ENCODE measurements at regions not wholly inside any gene's neighbourhood (a gene's known extent, or its start where the extent isn't known, plus 50 kb on each side); places are given as distances from the start of the nearest gene placed in this dataset.
"Not testable (repeated sequence)": the region's sequence is repeated elsewhere in the genome, so short reads cannot be mapped to it uniquely, and the experiment has no call there.

DNA sequence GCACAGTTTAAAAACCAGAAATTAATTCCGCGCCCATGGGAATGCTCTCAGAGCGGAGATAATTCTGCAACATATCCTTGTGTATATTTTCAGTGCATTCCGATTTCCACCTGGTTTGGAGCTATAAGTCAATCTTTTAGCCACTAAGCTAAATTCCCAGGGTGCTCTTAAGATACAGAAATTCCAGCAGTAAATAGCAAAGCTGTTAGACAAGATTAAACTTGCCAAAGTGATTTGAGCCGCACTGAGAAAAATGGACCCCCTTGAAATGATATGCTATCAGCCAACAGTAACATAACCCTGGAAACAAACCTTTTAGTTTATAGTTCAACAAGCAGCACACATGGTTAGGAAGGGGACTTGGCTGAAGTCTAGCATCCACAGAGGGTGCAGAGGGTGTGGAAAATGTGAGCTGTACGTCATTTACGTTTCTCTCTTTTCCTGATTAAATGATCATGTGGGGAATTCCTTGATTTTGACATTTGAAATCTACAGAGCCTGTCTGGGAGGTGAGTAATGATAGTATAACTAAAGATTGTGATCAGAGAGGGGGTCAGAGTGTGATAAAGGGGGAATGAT, 99.8 kb upstream of the COPS8 start:
- Mint-ChIP-seq H3K36me3 (no peaks in the 10 kb centered on the region), H3K27ac (no peak overlapping the region), H3K4me3 (no peak overlapping the region), H3K9me3 (no peaks in the 10 kb centered on the region), H3K4me1 (ENCODE audit: low read depth in 2 of 2) (no peaks in the 10 kb centered on the region), H3K27me3 (peaks cover 24 to 30% of the 10 kb centered on the region in 2 donors)
- no peak for ATAC-seq
- DNase-seq (ENCODE audit: low spot score) = peak; percentile 5

GRCh38 chr2:236986524-236987330, 99.0 kb upstream of the COPS8 start:
- Mint-ChIP-seq H3K27ac (no peak overlapping the region), H3K9me3 (no peaks in the 10 kb centered on the region), H3K36me3 (no peaks in the 10 kb centered on the region), H3K27me3 (peaks cover 24 to 37% of the 10 kb centered on the region in 2 donors), H3K4me3 (no peak overlapping the region), H3K4me1 (ENCODE audit: low read depth in 2 of 2) (no peaks in the 10 kb centered on the region)
- DNase-seq (ENCODE audit: low spot score) (peak; percentile 29), ATAC-seq (no peak)

DNA sequence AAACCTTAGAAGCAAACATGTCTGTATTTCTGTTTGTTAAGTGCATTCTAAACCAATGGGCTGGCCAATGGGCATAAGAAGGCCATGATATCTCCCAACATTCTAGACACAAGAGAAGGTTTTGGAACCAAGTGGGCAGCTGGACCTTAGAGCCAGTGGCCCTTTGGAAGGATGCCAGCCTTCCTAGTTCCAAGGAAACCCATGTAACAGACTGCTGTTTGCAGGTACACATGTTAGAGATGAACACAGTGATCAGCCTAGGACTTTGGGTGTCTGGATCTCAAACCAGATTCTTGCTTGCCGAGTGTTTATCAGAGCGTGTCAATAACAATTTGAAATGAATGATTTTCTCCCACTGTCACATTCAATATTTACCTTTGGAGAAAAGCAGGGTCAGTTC, 97.5 kb upstream of the COPS8 start:
- Mint-ChIP-seq H3K9me3 (no peaks in the 10 kb centered on the region), H3K27me3 (peaks cover 29 to 48% of the 10 kb centered on the region in 2 donors), H3K4me3 (no peak overlapping the region), H3K4me1 (ENCODE audit: low read depth in 2 of 2) (no peaks in the 10 kb centered on the region), H3K36me3 (no peaks in the 10 kb centered on the region), H3K27ac (no peak overlapping the region)
- DNase-seq (ENCODE audit: low spot score) = peak; percentile 1
- no peak for ATAC-seq

DNA sequence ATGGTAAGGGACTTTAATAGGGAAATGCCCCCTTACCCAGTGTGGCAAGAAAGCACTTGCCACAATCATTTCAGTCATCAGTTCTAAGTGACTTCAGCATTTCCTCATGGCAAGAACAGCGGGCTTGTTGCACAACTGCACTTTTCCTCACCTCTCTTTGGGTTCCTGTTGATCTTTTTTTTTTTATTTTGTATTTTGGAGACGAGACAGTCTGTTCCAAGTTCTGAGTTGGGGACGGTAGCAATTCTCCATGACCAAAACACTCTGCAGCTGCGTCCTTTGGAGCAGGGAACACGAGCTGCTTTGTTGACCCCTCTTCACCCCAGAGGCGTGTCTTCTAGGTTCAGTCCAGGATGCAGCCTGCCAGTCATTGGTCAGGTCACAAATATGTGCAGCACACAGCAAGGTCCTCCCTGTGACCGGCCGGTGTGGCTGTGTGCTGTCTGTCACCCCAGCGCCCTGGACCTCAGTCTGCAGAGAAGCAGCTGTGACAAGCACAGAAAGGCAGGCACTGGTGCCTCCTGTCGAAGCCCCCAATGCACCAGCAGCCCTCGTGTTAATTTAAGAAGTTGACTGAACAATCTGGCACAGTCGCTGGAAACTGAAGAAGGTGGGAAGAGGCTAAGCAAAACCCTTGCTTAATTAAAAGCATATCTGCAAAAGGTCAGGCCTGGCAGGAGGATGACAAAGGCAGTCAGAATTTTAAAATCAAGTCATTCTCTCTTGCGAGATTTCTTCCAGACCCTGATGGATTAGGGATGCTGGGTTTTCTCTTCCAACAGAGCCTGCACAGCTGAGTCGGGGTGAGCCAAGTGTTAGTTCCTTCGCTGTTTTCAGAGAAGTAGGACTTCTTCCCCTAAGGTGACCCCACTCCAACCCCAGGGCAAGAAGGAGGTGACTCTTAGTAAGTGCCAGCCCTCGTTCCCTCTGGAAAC, 96.7 kb upstream of the COPS8 start:
- ATAC-seq (no peak), DNase-seq (ENCODE audit: low spot score) (peak; percentile 44)
- no peak overlapping the region for H3K27ac Mint-ChIP-seq
- no peaks in the 10 kb centered on the region for H3K9me3 Mint-ChIP-seq
- H3K4me1 Mint-ChIP-seq (ENCODE audit: low read depth in 2 of 2) = no peaks in the 10 kb centered on the region
- H3K27me3 Mint-ChIP-seq = peaks cover 29 to 48% of the 10 kb centered on the region in 2 donors
- H3K36me3 Mint-ChIP-seq = no peaks in the 10 kb centered on the region
- no peak overlapping the region for H3K4me3 Mint-ChIP-seq

DNA sequence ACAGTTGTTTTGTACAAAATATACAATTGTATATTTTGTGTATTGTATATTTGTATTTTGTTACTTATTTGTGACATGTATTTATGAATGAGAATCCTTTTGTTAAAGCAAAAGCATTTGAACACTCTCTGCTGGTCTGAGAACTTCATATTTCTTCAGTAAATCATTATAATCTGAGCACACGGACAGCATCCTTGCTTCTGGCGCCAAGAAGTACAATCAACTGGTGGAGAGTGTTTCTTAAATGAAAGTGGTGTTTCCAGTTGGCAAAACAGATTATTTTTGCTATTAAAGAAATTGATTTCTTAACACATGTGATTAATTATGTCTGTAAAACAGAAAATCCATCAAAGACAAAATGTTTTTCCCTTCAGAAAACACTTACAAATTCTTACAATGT, 95.1 kb upstream of the COPS8 start:
- ATAC-seq = no peak
- Mint-ChIP-seq H3K4me1 (ENCODE audit: low read depth in 2 of 2) (no peaks in the 10 kb centered on the region), H3K9me3 (no peaks in the 10 kb centered on the region), H3K36me3 (no peaks in the 10 kb centered on the region), H3K27ac (no peak overlapping the region), H3K4me3 (no peak overlapping the region), H3K27me3 (peaks cover 26 to 47% of the 10 kb centered on the region in 2 donors)
- DNase-seq (ENCODE audit: low spot score) = no peak

- Mint-ChIP-seq H3K27me3 (peaks cover 31 to 48% of the 10 kb centered on the region in 2 donors), H3K27ac (no peak overlapping the region), H3K9me3 (no peaks in the 10 kb centered on the region), H3K4me3 (no peak overlapping the region), H3K4me1 (ENCODE audit: low read depth in 2 of 2) (no peaks in the 10 kb centered on the region), H3K36me3 (no peaks in the 10 kb centered on the region)
- ATAC-seq = no peak
- no peak for DNase-seq (ENCODE audit: low spot score)
Measured at GRCh38 chr2:236991874-236992273, 93.8 kb upstream of the COPS8 start.

GRCh38 chr2:236993286-236993685, 92.4 kb upstream of the COPS8 start:
- peaks cover 35 to 53% of the 10 kb centered on the region in 2 donors for H3K27me3 Mint-ChIP-seq

DNA sequence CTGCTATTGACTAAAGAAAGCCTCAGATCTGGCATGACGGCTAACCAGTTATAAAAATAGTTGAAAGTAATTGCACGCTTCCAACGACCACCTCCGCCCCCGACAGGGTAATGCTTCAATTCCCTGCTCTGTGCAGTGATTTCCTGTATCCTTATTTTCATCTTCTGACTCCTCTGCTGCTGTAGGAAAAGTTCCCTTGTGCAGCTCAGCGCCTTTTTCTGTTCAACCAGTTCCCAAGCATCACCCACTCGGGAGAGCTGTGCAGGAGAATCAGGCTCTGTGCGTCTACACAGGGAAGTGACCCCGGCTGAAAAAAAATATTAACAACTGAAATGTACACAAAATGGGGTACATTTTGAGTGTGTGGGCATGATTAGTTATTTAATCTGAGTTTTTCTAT, 91.3 kb upstream of the COPS8 start:
- H3K9me3 Mint-ChIP-seq = no peaks in the 10 kb centered on the region
- H3K27ac Mint-ChIP-seq = no peak overlapping the region
- DNase-seq (ENCODE audit: low spot score) = no peak
- H3K4me1 Mint-ChIP-seq (ENCODE audit: low read depth in 2 of 2) = no peaks in the 10 kb centered on the region
- H3K36me3 Mint-ChIP-seq = no peaks in the 10 kb centered on the region
- H3K4me3 Mint-ChIP-seq = no peak overlapping the region
- ATAC-seq = no peak
- H3K27me3 Mint-ChIP-seq = peaks cover 28 to 47% of the 10 kb centered on the region in 2 donors

More at GRCh38 chr2:236993286-236993685, 92.4 kb upstream of the COPS8 start:
- DNase-seq (ENCODE audit: low spot score) (no peak), ATAC-seq (no peak)
- Mint-ChIP-seq H3K27ac (no peak overlapping the region), H3K36me3 (no peaks in the 10 kb centered on the region), H3K4me3 (no peak overlapping the region), H3K9me3 (no peaks in the 10 kb centered on the region), H3K4me1 (ENCODE audit: low read depth in 2 of 2) (no peaks in the 10 kb centered on the region)

DNA sequence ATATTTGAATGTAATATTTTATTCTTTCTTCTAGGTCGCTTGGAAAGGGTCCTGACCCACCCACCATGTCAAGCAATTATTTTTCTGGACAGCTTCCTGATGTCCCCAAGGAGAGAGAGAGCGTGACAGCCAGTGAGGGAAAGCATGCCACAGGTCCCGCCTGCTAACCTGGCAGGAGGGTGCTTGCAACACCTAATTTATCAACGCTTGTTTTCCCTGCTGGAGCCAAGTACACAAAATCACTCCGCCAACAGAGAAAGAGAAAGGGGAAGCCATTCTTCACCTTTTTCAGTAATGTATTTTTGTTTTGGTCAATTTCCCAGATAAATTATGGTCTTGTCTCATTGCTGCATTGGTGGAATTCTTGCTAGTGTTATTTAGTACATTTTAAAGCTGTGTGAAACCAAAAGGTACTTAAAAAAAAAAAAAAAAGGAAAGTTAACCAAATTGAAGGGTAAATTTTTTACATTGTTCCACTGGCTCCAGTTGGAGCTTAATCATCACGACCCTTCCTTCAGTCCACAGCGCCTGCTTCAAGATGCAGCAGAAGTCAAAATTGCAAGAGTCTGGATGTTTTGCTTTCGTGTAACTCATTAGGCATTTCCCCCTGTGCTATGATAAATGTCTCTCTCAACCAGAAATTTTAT, 88.5 kb upstream of the COPS8 start:
- H3K4me1 Mint-ChIP-seq (ENCODE audit: low read depth in 2 of 2) = no peaks in the 10 kb centered on the region
- H3K36me3 Mint-ChIP-seq = no peaks in the 10 kb centered on the region
- H3K27me3 Mint-ChIP-seq = peaks cover 25 to 34% of the 10 kb centered on the region in 2 donors
- no peak overlapping the region for H3K4me3 Mint-ChIP-seq
- ATAC-seq = no peak
- no peaks in the 10 kb centered on the region for H3K9me3 Mint-ChIP-seq
- H3K27ac Mint-ChIP-seq = no peak overlapping the region
- DNase-seq (ENCODE audit: low spot score) = no peak

- Mint-ChIP-seq H3K27me3 (peaks cover 20 to 28% of the 10 kb centered on the region in 2 donors), H3K4me3 (no peak overlapping the region), H3K9me3 (no peaks in the 10 kb centered on the region), H3K4me1 (ENCODE audit: low read depth in 2 of 2) (no peaks in the 10 kb centered on the region), H3K36me3 (no peaks in the 10 kb centered on the region), H3K27ac (no peak overlapping the region)
- ATAC-seq (no peak), DNase-seq (ENCODE audit: low spot score) (no peak)
Measured at GRCh38 chr2:236998236-236998635, 87.5 kb upstream of the COPS8 start.

GRCh38 chr2:236998758-236999157, 86.9 kb upstream of the COPS8 start:
- H3K36me3 Mint-ChIP-seq = no peaks in the 10 kb centered on the region
- H3K27me3 Mint-ChIP-seq = peaks cover 20 to 28% of the 10 kb centered on the region in 2 donors
- no peaks in the 10 kb centered on the region for H3K9me3 Mint-ChIP-seq
- no peak for DNase-seq (ENCODE audit: low spot score)
- no peak for ATAC-seq
- no peak overlapping the region for H3K27ac Mint-ChIP-seq
- no peaks in the 10 kb centered on the region for H3K4me1 Mint-ChIP-seq (ENCODE audit: low read depth in 2 of 2)
- no peak overlapping the region for H3K4me3 Mint-ChIP-seq

DNA sequence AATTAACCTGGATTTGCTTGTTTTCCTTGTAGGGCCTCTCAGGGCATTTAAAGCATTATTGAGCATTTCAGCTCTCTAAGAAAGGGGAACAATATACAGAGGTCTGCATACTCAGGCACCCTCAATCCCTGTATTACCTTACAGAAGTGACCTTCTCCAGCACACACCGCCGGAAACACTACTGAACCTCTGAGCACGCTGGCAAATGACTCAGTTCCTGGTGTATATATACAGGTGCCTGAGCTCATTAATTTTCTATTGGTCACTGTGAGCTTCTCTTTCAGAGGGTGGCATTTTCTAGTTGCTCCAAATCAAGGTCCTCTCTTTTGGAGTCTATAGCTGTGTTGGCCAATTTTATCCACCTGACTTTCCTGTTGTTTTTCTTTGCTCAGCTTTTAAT, 85.2 kb upstream of the COPS8 start:
- no peak overlapping the region for H3K27ac Mint-ChIP-seq
- H3K9me3 Mint-ChIP-seq = no peaks in the 10 kb centered on the region
- H3K36me3 Mint-ChIP-seq = no peaks in the 10 kb centered on the region
- no peak overlapping the region for H3K4me3 Mint-ChIP-seq
- DNase-seq (ENCODE audit: low spot score) = no peak
- H3K27me3 Mint-ChIP-seq = peaks cover 27 to 39% of the 10 kb centered on the region in 2 donors
- ATAC-seq = no peak
- H3K4me1 Mint-ChIP-seq (ENCODE audit: low read depth in 2 of 2) = no peaks in the 10 kb centered on the region

GRCh38 chr2:237005341-237005740, 80.3 kb upstream of the COPS8 start:
- H3K27ac Mint-ChIP-seq; H3K9me3 Mint-ChIP-seq; H3K4me3 Mint-ChIP-seq; H3K36me3 Mint-ChIP-seq; H3K4me1 Mint-ChIP-seq (ENCODE audit: low read depth in 2 of 2); DNase-seq (ENCODE audit: low spot score); ATAC-seq: not testable (repeated sequence)
- H3K27me3 Mint-ChIP-seq = peaks cover 17 to 24% of the 10 kb centered on the region in 2 donors

Data from natural killer cell treated with Interleukin-12 subunit alpha and Interleukin-12 subunit beta and Interleukin-15 and Interleukin-18, amount 100 ng/mL, for 72 hours (primary cell).